Transverse colon (tissue), 4 donors: ENCODE measurements at regions not wholly inside any gene's neighbourhood (a gene's known extent, or its start where the extent isn't known, plus 50 kb on each side); places are given as distances from the start of the nearest gene placed in this dataset.

ENCODE experiments used
- DNase-seq: peaks from one replicate; pipeline ENCODE4 v3.0.0-alpha.2; 2019
- H3K27ac ChIP-seq, 4 donors: fragments of 200-600 bp; sonication (generic); 2 replicates each; pipeline ENCODE4 v1.5.1; 2016 to 2018; ENCODE audit warnings: inconsistent platforms in 4 of 4
- H3K27me3 ChIP-seq: fragments of 200-600 bp; sonication (generic); 2 replicates; pipeline ENCODE4 v1.5.1; 2017; ENCODE audit warnings: inconsistent platforms
- H3K36me3 ChIP-seq, 4 donors: fragments of 200-600 bp; sonication (generic); 2 replicates each; pipeline ENCODE4 v1.5.1; 2017 to 2019; ENCODE audit warnings: inconsistent platforms in 4 of 4
- H3K4me1 ChIP-seq, 4 donors: fragments of 200-600 bp; sonication (generic); 2 replicates each; pipeline ENCODE4 v1.5.1; 2017 to 2020; ENCODE audit warnings: inconsistent platforms in 4 of 4
- H3K4me3 ChIP-seq, 4 donors: fragments of 200-600 bp; sonication (generic); 1 replicate in 1 of 4; 2 replicates in 3 of 4; pipeline versions ENCODE4 v1.5.1 to v1.6.1; 2017 to 2019; ENCODE audit warnings: inconsistent platforms in 4 of 4
- H3K9me3 ChIP-seq, 2 donors: fragments of 200-600 bp; sonication (generic); 2 replicates each; pipeline ENCODE4 v1.5.1; 2017 to 2019; ENCODE audit warnings: inconsistent platforms in 2 of 2
- EP300 ChIP-seq: sonication (generic); formaldehyde crosslinking; IDR thresholded peaks from one replicate; pipeline ENCODE4 v1.6.1; 2017; ENCODE audit warnings: antibody characterized with exemption, low read depth
- POLR2A ChIP-seq: fragments of 450-650 bp; IDR thresholded peaks from one replicate; pipeline ENCODE4 v1.6.1; 2016; ENCODE audit warnings: antibody characterized with exemption, mild to moderate bottlenecking, moderate library complexity
- POLR2AphosphoS5 ChIP-seq, 3 donors: sonication (generic); formaldehyde crosslinking; IDR thresholded peaks; one replicate each; pipeline ENCODE4 v1.6.1; 2016; ENCODE audit warnings: antibody characterized with exemption in 3 of 3
- WGBS, 2 donors: methylation state at CpG; one replicate each; pipeline ENCODE4 v1.1.5; 2018; ENCODE audit warnings: low coverage in 1 of 2; 5-methylcytosine and 5-hydroxymethylcytosine counted together
- in situ Hi-C, 4 donors: fragments of 200-750 bp; cut with MboI; loops; one replicate each; pipeline versions ENCODE4 v1.15.0 to v1.15.1; 2017; ENCODE audit warnings: low sequenced_read_pairs in 3 of 4, low pct_ligation_motif_present in 1 of 4, low pct_unique_long_range_greater_than_20kb in 1 of 4
- intact Hi-C: fragments of 100-400 bp; cut with DNase I; formaldehyde crosslinking; loops from one replicate; pipeline ENCODE4 v1.15.1; 2023; ENCODE audit warnings: low total_unique reads
- TF ChIP-seq, protein P1 (sequence below), 5 experiments: fragments of 200-600 bp in 3 of 5; fragments of 450-650 bp in 2 of 5; sonication (generic) in 3 of 5; IDR thresholded peaks; 1 replicate in 2 of 5; 2 replicates in 3 of 5; pipeline ENCODE4 v1.5.1; 2016 to 2017; ENCODE audit warnings: antibody characterized with exemption in 5 of 5, inconsistent platforms in 3 of 5, mild to moderate bottlenecking in 2 of 5, moderate library complexity in 1 of 5

DNA sequence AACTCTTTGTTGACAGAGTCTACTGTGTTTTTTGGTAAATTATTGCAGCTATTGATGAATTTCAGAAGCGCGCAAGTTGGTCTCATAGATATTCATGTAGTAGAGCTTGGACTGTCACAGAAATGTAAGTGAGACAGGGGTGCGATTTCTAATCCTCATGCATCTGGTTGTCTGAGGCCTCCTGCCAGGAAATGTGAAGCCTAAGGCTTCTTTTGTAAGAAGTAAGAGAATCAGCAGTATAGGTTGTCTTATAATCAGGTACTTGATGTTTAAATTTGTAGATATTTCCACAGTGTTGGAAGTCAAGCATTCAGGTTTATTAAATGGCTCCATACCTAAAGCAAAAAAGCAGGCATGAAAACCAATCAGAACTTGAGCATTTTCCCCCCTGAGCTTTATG is 332.9 kb upstream of the FMN2 start:
- in situ Hi-C loops = no loop called here

DNA sequence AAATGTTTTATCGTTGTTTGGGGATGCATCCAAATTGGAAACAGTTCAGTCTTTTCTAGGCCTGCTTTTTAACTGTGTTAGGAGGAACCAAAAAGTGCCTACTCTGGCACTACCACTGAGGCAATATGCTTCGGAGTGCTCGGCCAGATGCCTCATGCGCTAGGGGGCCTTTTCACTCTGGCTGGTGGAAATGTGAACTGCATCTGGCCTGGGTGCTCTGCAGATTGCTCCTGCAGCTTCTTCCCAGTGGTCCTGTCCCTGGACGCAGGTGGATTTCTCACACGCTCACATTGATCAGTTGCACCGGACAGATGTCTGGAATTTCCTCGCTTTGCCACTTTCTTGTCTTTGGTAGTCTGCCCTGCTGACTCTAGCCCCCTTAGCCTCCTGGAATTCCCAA is 330.2 kb upstream of the FMN2 start:
- DNase-seq = no peak
- Histone ChIP-seq H3K27me3 (no peaks in the 10 kb centered on the region), H3K36me3 (no peaks in the 10 kb centered on the region), H3K4me1 (no peaks in the 10 kb centered on the region), H3K4me3 (no peak overlapping the region), H3K27ac (no peak overlapping the region), H3K9me3 (no peaks in the 10 kb centered on the region)
- 87 to 95% methylated on average over 4 to 8 of the region's 8 CpGs for WGBS, 2 donors
- no peak for TF ChIP-seq EP300
- TF ChIP-seq POLR2AphosphoS5 (IDR thresholded peaks at IDR 0.05) = no peak
- TF ChIP-seq POLR2A = no peak
- TF ChIP-seq, protein P1, sequence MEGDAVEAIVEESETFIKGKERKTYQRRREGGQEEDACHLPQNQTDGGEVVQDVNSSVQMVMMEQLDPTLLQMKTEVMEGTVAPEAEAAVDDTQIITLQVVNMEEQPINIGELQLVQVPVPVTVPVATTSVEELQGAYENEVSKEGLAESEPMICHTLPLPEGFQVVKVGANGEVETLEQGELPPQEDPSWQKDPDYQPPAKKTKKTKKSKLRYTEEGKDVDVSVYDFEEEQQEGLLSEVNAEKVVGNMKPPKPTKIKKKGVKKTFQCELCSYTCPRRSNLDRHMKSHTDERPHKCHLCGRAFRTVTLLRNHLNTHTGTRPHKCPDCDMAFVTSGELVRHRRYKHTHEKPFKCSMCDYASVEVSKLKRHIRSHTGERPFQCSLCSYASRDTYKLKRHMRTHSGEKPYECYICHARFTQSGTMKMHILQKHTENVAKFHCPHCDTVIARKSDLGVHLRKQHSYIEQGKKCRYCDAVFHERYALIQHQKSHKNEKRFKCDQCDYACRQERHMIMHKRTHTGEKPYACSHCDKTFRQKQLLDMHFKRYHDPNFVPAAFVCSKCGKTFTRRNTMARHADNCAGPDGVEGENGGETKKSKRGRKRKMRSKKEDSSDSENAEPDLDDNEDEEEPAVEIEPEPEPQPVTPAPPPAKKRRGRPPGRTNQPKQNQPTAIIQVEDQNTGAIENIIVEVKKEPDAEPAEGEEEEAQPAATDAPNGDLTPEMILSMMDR (IDR thresholded peaks at IDR 0.05) = no peak
- intact Hi-C loops = no loop called here
- in situ Hi-C loops = no loop called here

More for the DNA sequence above, 332.9 kb upstream of the FMN2 start:
- intact Hi-C loops = no loop called here
- Histone ChIP-seq H3K4me1 (peaks cover 0 to 7% (median 0%) of the 10 kb centered on the region in 4 donors), H3K9me3 (no peaks in the 10 kb centered on the region), H3K36me3 (no peaks in the 10 kb centered on the region), H3K27ac (no peak overlapping the region), H3K4me3 (no peak overlapping the region), H3K27me3 (no peaks in the 10 kb centered on the region)
- WGBS, 2 donors = 93 to 100% methylated on average over 3 of the region's 3 CpGs
- TF ChIP-seq POLR2AphosphoS5 (IDR thresholded peaks at IDR 0.05) = no peak
- no peak for TF ChIP-seq EP300
- TF ChIP-seq, protein P1 (IDR thresholded peaks at IDR 0.05) = no peak
- TF ChIP-seq POLR2A = no peak
- no peak for DNase-seq

DNA sequence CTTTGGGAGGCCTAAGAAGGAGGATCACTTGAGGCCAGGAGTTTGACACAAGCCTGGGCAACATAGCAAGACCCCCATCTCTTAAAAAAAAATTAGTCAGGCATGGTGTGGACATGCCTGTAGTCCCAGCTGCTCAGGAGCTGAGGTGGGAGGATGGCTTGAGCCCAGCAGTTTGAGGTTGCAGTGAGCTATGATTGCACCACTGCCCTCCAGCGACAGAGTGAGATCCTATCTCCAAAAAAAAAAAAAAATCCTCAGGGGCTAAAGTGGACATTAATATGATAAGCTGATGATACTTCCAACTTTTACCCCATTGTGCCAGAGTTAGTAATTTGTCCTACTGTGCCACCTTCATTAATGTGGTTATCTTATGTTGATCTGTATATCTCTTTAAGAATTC is 327.8 kb upstream of the FMN2 start:
- in situ Hi-C loops (no loop called here), intact Hi-C loops (no loop called here)
- H3K27ac ChIP-seq = no peak overlapping the region
- H3K27me3 ChIP-seq = no peaks in the 10 kb centered on the region
- H3K36me3 ChIP-seq = no peaks in the 10 kb centered on the region
- H3K4me1 ChIP-seq = no peaks in the 10 kb centered on the region
- TF ChIP-seq POLR2A (no peak), EP300 (no peak), POLR2AphosphoS5 (IDR thresholded peaks at IDR 0.05) (no peak)
- TF ChIP-seq, protein P1 (IDR thresholded peaks at IDR 0.05) = no peak
- H3K4me3 ChIP-seq = no peak overlapping the region
- WGBS, 2 donors = 76% methylated on average over 1 of the region's 1 CpG; no CpG with 5 or more reads in 1 of the 2 donors
- no peak for DNase-seq
- no peaks in the 10 kb centered on the region for H3K9me3 ChIP-seq

DNA sequence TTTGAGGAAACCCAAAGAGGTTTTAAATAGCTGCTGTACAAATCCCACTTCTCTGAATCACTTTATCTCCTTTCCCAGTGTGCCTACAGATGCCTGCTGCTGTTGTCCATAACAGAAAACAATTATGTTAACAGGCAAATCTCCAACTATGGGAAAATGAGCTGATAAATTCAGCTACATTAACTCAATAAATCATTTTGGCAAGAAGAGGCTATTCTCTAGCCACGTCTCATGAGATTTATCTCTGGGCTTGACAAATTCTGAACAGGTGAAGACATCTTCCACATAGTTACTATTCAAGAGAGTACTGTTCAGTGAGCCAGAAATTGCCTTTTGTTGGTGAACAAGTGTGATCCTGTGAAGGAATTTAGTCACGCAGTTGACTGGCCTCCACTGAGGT is 327.1 kb upstream of the FMN2 start:
- in situ Hi-C loops (no loop called here), intact Hi-C loops (no loop called here)
- Histone ChIP-seq H3K36me3 (no peaks in the 10 kb centered on the region), H3K9me3 (no peaks in the 10 kb centered on the region), H3K27ac (no peak overlapping the region), H3K4me1 (no peaks in the 10 kb centered on the region), H3K27me3 (no peaks in the 10 kb centered on the region), H3K4me3 (no peak overlapping the region)
- 83 to 85% methylated on average over 1 to 2 of the region's 2 CpGs for WGBS, 2 donors
- TF ChIP-seq EP300 (no peak), POLR2A (no peak), POLR2AphosphoS5 (IDR thresholded peaks at IDR 0.05) (no peak)
- TF ChIP-seq, protein P1 (IDR thresholded peaks at IDR 0.05) = no peak
- no peak for DNase-seq
